Transverse colon (tissue), 4 donors: ENCODE measurements at regions not wholly inside any gene's neighbourhood (a gene's known extent, or its start where the extent isn't known, plus 50 kb on each side); places are given as distances from the start of the nearest gene placed in this dataset.
"Not testable (repeated sequence)": the region's sequence is repeated elsewhere in the genome, so short reads cannot be mapped to it uniquely, and the experiment has no call there.

Source experiments
- DNase-seq: peaks from one replicate; pipeline ENCODE4 v3.0.0-alpha.2; 2019
- H3K27ac ChIP-seq, 4 donors: fragments of 200-600 bp; sonication (generic); 2 replicates each; pipeline ENCODE4 v1.5.1; 2016 to 2018; ENCODE audit warnings: inconsistent platforms in 4 of 4
- H3K27me3 ChIP-seq: fragments of 200-600 bp; sonication (generic); 2 replicates; pipeline ENCODE4 v1.5.1; 2017; ENCODE audit warnings: inconsistent platforms
- H3K36me3 ChIP-seq, 4 donors: fragments of 200-600 bp; sonication (generic); 2 replicates each; pipeline ENCODE4 v1.5.1; 2017 to 2019; ENCODE audit warnings: inconsistent platforms in 4 of 4
- H3K4me1 ChIP-seq, 4 donors: fragments of 200-600 bp; sonication (generic); 2 replicates each; pipeline ENCODE4 v1.5.1; 2017 to 2020; ENCODE audit warnings: inconsistent platforms in 4 of 4
- H3K4me3 ChIP-seq, 4 donors: fragments of 200-600 bp; sonication (generic); 1 replicate in 1 of 4; 2 replicates in 3 of 4; pipeline versions ENCODE4 v1.5.1 to v1.6.1; 2017 to 2019; ENCODE audit warnings: inconsistent platforms in 4 of 4
- H3K9me3 ChIP-seq, 2 donors: fragments of 200-600 bp; sonication (generic); 2 replicates each; pipeline ENCODE4 v1.5.1; 2017 to 2019; ENCODE audit warnings: inconsistent platforms in 2 of 2
- CTCF ChIP-seq, 5 experiments: fragments of 200-600 bp in 3 of 5; fragments of 450-650 bp in 2 of 5; sonication (generic) in 3 of 5; IDR thresholded peaks; 1 replicate in 2 of 5; 2 replicates in 3 of 5; pipeline ENCODE4 v1.5.1; 2016 to 2017; ENCODE audit warnings: antibody characterized with exemption in 5 of 5, inconsistent platforms in 3 of 5, mild to moderate bottlenecking in 2 of 5, moderate library complexity in 1 of 5
- POLR2A ChIP-seq: fragments of 450-650 bp; IDR thresholded peaks from one replicate; pipeline ENCODE4 v1.6.1; 2016; ENCODE audit warnings: antibody characterized with exemption, mild to moderate bottlenecking, moderate library complexity
- POLR2AphosphoS5 ChIP-seq, 3 donors: sonication (generic); formaldehyde crosslinking; IDR thresholded peaks; one replicate each; pipeline ENCODE4 v1.6.1; 2016; ENCODE audit warnings: antibody characterized with exemption in 3 of 3
- WGBS, 2 donors: methylation state at CpG; one replicate each; pipeline ENCODE4 v1.1.5; 2018; ENCODE audit warnings: low coverage in 1 of 2; 5-methylcytosine and 5-hydroxymethylcytosine counted together
- in situ Hi-C, 4 donors: fragments of 200-750 bp; cut with MboI; loops; one replicate each; pipeline versions ENCODE4 v1.15.0 to v1.15.1; 2017; ENCODE audit warnings: low sequenced_read_pairs in 3 of 4, low pct_ligation_motif_present in 1 of 4, low pct_unique_long_range_greater_than_20kb in 1 of 4
- intact Hi-C: fragments of 100-400 bp; cut with DNase I; formaldehyde crosslinking; loops from one replicate; pipeline ENCODE4 v1.15.1; 2023; ENCODE audit warnings: low total_unique reads

GRCh38 chr9:85792057-85792456 is 50.3 kb upstream of the AGTPBP1 start:
- H3K27me3 ChIP-seq, H3K36me3 ChIP-seq, H3K27ac ChIP-seq, H3K4me3 ChIP-seq, DNase-seq, H3K4me1 ChIP-seq, H3K9me3 ChIP-seq, intact Hi-C loops: not testable (repeated sequence)
- WGBS, 2 donors, result 73 to 83% methylated on average over 2 of the region's 2 CpGs
- in situ Hi-C loops, result loop anchor here in 1 of 4 donors (25.0 kb wide), 1 partner anchor 105 kb away; no protein-coding TSS in a partner anchor

GRCh38 chr9:85802978-85803695 is 61.4 kb upstream of the AGTPBP1 start:
- in situ Hi-C loops, H3K27ac ChIP-seq, intact Hi-C loops, H3K36me3 ChIP-seq, H3K9me3 ChIP-seq, H3K27me3 ChIP-seq, DNase-seq, H3K4me3 ChIP-seq: not testable (repeated sequence)
- WGBS, 2 donors, result 61 to 63% methylated on average over 6 of the region's 6 CpGs
- peaks cover 10 to 15% (median 12%) of the 10 kb centered on the region in 4 donors for H3K4me1 ChIP-seq

GRCh38 chr9:85804847-85805133 is 63.0 kb upstream of the AGTPBP1 start:
- DNase-seq, H3K9me3 ChIP-seq, intact Hi-C loops, in situ Hi-C loops, H3K27me3 ChIP-seq, H3K36me3 ChIP-seq: not testable (repeated sequence)
- peak overlapping the region; percentile 91 to 96 (median 92) for H3K27ac ChIP-seq
- H3K4me1 ChIP-seq, result peaks cover 10 to 15% (median 12%) of the 10 kb centered on the region in 4 donors
- peak overlapping the region; percentile 52 to 88 (median 75) for H3K4me3 ChIP-seq
- 1% methylated on average over 14 of the region's 16 CpGs; no CpG with 5 or more reads in 1 of the 2 donors for WGBS, 2 donors

- in situ Hi-C loops, H3K9me3 ChIP-seq: not testable (repeated sequence)
- H3K27ac ChIP-seq, result peak overlapping the region; percentile 91 to 96 (median 92)
Observed at GRCh38 chr9:85805134-85806005, 63.6 kb upstream of the AGTPBP1 start.

GRCh38 chr9:85808329-85808728 is 66.6 kb upstream of the AGTPBP1 start:
- 90 to 96% methylated on average over 2 of the region's 2 CpGs for WGBS, 2 donors
- H3K36me3 ChIP-seq, H3K27ac ChIP-seq, in situ Hi-C loops, DNase-seq, H3K9me3 ChIP-seq, H3K27me3 ChIP-seq, H3K4me3 ChIP-seq, intact Hi-C loops: not testable (repeated sequence)
- H3K4me1 ChIP-seq, result peaks cover 10 to 15% (median 12%) of the 10 kb centered on the region in 4 donors

More at GRCh38 chr9:85805134-85806005, 63.6 kb upstream of the AGTPBP1 start:
- DNase-seq, result peak; percentile 84
- intact Hi-C loops, H3K27me3 ChIP-seq, H3K36me3 ChIP-seq: not testable (repeated sequence)
- Histone ChIP-seq H3K4me3 (peak overlapping the region; percentile 52 to 88 (median 75)), H3K4me1 (peaks cover 10 to 15% (median 12%) of the 10 kb centered on the region in 4 donors)
- TF ChIP-seq POLR2AphosphoS5 (IDR thresholded peaks at IDR 0.05) (peak in 1 of 3 donors; percentile 48), CTCF (IDR thresholded peaks at IDR 0.05) (peak in 1 of 5 experiments; percentile 16), POLR2A (peak; percentile 19)
- 0% methylated on average over 36 of the region's 111 CpGs; no CpG with 5 or more reads in 1 of the 2 donors for WGBS, 2 donors

- H3K27ac ChIP-seq, H3K27me3 ChIP-seq, H3K4me1 ChIP-seq, intact Hi-C loops, H3K9me3 ChIP-seq, H3K36me3 ChIP-seq, H3K4me3 ChIP-seq, DNase-seq, in situ Hi-C loops: not testable (repeated sequence)
- 94 to 100% methylated on average over 2 of the region's 2 CpGs for WGBS, 2 donors
Observed at GRCh38 chr9:85813388-85813787, 71.6 kb upstream of the AGTPBP1 start.

- H3K4me1 ChIP-seq, H3K27me3 ChIP-seq, H3K9me3 ChIP-seq, H3K27ac ChIP-seq, H3K36me3 ChIP-seq, in situ Hi-C loops, DNase-seq, intact Hi-C loops, H3K4me3 ChIP-seq: not testable (repeated sequence)
Observed at GRCh38 chr9:85814800-85815199, 73.0 kb upstream of the AGTPBP1 start.
